RCC 7860 (cell line): ENCODE measurements at regions not wholly inside any gene's neighbourhood (a gene's known extent, or its start where the extent isn't known, plus 50 kb on each side); places are given as distances from the start of the nearest gene placed in this dataset.
"Not testable (repeated sequence)": the region's sequence is repeated elsewhere in the genome, so short reads cannot be mapped to it uniquely, and the experiment has no call there.

Experiments
- DNase-seq: peaks from one replicate; pipeline ENCODE4 v3.0.0-alpha.2; 2015; ENCODE audit warnings: low spot score
- FAIRE-seq: peaks from 2 replicates; lab custom pipeline; 2012; peaks lifted over from hg19 to GRCh38; lab: Jason Lieb, UNC

DNA sequence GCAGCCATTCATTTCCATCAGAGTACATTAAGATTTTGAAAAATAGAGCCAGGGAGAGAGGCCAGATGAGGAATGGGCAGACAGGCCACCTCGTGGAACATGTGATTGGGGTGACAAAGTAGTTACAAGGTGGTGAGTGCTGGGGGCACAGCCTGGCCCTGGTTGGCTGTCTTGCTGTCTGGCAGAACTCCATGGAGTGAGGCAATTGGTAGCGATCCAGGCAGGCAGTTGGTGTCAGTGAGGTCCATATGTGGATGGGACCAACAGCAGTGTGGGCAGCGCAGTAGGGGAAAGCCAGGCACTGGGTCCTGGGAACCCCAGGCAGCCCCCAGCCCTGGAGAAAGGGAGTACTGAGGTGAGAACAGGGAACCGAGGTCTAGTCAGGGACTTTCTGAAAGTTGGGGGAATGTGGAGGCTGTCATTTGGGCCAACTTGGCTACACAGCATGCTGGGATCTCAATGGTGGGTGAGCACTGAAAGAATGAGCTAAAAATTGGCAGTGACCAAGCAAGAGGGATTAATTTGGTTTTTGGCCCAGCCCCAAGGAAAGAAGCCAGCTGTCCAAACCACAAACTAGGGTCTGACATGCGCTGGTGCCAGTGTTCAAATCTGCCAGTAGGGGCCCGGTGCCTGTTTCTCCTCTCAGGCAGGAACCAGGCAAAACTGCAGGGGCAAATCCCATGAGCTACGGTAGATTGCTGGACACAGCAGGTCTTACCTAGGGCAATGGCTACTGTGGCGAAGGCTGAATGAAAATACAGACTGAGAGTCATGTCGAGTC is 61.4 kb upstream of the E2F3 start:
- FAIRE-seq (no peak), DNase-seq (no peak)

DNA sequence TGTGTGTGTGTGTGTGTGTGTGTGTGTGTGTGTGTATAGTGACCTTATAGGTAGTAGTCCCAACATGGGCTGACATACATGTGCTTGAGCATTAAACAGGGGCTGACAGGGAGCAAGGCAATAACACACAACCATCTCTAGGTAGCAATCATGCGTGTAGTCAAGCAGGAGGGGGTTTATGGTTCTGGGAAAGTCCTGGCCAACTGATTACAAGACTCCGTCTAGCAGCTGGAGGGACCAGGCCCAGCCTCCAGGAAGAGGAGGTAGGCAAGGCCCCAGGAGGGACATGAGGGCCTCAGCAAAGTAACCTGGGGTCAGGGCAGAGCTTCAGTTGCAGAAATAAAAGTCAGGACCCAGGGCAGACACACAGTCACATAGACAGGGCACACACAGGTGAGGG is 60.6 kb upstream of the E2F3 start:
- FAIRE-seq (no peak), DNase-seq (no peak)

DNA sequence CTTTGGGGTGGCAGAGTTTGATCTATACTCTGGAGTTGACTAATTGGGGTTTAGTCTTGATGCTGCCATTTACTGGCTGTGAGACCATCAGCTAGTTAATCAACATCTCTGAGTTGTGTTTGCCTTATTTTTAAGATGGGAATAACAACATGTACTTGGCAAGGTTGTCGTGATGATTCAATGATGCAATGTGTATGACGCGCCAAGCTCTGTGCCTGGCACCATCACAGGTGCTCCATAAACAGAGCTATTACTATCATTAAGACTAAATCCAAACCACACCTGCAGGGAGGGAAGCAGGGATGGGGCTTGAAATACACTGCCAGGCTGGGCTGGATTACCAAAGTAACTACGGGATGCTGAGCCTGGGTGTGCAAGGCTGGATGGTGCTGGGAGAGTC is 60.1 kb upstream of the E2F3 start:
- no peak for FAIRE-seq

DNA sequence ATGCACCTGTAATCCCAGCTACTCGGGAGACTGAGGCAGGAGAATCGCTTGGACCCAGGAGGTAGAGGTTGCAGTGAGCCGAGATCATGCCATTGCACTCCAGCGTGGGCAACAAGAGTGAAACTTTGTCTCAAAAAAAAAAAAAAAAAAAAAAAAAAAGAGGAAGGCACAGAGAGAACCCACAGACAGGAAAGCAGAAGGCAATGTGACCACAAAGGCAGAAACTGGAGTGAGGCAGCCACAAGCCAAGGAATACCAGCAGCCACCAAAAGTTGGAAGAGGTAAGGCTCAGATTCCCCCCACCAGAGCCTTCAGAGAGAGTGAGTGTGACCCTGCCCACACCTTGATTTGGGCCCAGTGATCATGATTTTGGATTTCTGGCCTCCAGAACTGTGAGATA is 54.7 kb upstream of the E2F3 start:
- DNase-seq, FAIRE-seq: not testable (repeated sequence)

More for the DNA sequence above, 60.1 kb upstream of the E2F3 start:
- no peak for DNase-seq

DNA sequence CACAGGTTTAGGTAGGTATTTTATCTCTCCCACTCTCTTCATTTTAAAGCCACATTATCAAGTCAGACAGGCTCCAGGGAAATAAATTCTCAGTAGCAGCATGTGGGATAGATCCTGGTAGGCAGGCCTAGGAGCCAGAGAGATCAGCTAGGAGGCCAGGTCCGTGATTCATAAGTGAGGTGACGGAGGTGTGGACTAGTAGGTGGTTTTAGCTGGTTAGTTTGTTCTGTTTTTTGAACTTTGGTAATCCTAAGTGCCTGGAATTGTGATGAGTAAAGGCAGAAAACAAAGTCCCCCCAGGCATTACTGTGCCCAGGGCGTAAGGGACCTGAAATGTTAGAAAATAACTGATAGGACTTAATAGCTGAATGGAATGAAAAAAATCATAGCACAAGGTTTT is 53.6 kb upstream of the E2F3 start:
- no peak for DNase-seq
- no peak for FAIRE-seq

DNA sequence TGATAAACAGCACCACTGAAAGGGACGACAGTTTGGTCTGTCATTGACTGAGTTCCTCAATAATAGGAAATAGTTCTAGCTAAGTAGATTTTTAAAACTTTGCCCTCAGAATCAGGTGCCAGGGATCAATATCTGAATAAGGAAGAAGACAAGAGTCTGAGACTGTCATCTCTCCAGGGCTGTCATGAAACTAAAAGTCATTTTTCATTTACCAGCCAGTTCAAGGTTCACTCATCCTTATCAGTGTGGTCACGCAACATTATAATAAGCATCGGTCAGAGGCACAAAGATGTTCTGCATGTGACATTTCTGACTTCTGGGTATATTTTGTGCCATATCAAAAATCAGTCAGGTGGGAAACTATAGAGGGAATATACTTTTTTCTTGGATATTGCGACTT is 52.5 kb upstream of the E2F3 start:
- DNase-seq (no peak), FAIRE-seq (no peak)

DNA sequence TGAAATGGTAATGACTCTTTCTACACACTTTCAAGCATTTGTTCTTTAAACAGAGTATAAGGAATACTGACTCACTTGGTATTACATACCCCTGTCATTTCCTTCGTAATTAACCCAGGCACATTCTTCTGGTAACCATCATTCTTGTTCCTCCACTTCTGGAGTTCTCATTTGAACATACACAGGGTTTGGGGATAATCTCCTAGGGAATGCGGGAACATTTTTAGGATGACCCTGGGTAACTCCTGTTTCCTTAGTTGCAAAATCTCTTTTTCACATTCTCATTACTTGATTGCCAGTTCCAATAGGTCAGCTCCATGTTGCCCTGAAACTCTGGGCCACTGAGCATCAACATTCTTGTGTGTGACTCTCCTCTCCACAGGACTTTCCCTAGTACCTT is 51.5 kb upstream of the E2F3 start:
- no peak for FAIRE-seq
- DNase-seq, result no peak

DNA sequence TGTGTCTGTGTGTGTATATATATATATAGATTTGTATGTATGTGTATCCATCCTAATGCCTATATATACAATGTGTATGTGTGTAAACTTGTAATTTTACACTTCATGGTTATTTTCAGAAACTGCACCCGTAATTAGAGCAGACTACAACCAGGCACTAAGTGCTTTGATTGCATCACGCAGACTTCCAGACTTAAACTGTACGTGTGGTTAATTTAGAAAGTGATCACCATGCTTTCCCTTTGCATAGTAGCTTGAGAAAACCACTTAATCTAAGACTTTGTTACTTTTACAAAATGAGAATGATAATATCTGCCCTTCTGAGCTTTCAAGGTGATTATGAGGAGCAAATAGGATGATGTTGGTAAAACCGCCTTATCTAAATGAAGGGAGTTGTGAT is 50.1 kb upstream of the E2F3 start:
- FAIRE-seq (no peak), DNase-seq (no peak)
